B cell (primary cell): ENCODE measurements at regions not wholly inside any gene's neighbourhood (a gene's known extent, or its start where the extent isn't known, plus 50 kb on each side); places are given as distances from the start of the nearest gene placed in this dataset.

ENCODE experiments used
- ATAC-seq: fragments of 200-7000 bp; cut with Tn5 transposase; one replicate; pipeline ENCODE4 v1.10.0; 2021; ENCODE audit warnings: low read depth, mild to moderate bottlenecking, moderate number of reproducible peaks, moderate library complexity
- CTCF ChIA-PET: fragments of 350-600 bp; sonication (Branson Sonifier 250); formaldehyde crosslinking; loops from one replicate; lab custom pipeline; 2021; ENCODE audit warnings: antibody characterized with exemption, inconsistent platforms; lab: Charles Lee
- POLR2A ChIA-PET: fragments of 350-600 bp; sonication (Branson Sonifier 250); formaldehyde crosslinking; loops from one replicate; lab custom pipeline; 2021; ENCODE audit warnings: antibody characterized with exemption; lab: Charles Lee
- DNase-seq: peaks from one replicate; pipeline ENCODE4 v3.0.0; 2013
- H2AFZ ChIP-seq: 2 replicates; pipeline ENCODE4 v1.6.1; 2012; ENCODE audit warnings: mild to moderate bottlenecking, low read depth, low read length; ENCODE audit not compliant: insufficient read depth, poor library complexity, severe bottlenecking
- H3K27ac ChIP-seq, 2 donors: 1 replicate in 1 of 2; 2 replicates in 1 of 2; pipeline ENCODE4 v1.5.1; 2012 to 2013; ENCODE audit warnings: low read length in 2 of 2, mild to moderate bottlenecking in 2 of 2, moderate library complexity in 1 of 2
- H3K27me3 ChIP-seq, 4 experiments: fragments of 200-600 bp in 1 of 4; sonication (generic) in 1 of 4; replicated peaks in 1 of 4; 1 replicate in 2 of 4; 2 replicates in 2 of 4; pipeline versions ENCODE4 v1.6.1 to v1.7.0; 2013 to 2016; ENCODE audit warnings: low read length in 3 of 4, mild to moderate bottlenecking in 2 of 4, mixed read lengths in 1 of 4, moderate library complexity in 1 of 4; ENCODE audit not compliant: insufficient read depth in 4 of 4, control insufficient read depth in 3 of 4; ENCODE audit errors: control extremely low read depth in 1 of 4
- H3K36me3 ChIP-seq, 2 experiments: replicated peaks in 1 of 2; 1 replicate in 1 of 2; 2 replicates in 1 of 2; pipeline versions ENCODE4 v1.6.1 to v1.7.1; 2013; ENCODE audit warnings: low read length in 1 of 2; ENCODE audit not compliant: insufficient read depth in 2 of 2, control insufficient read depth in 1 of 2; ENCODE audit errors: control extremely low read depth in 1 of 2, extremely low read depth in 1 of 2
- H3K4me1 ChIP-seq, 2 donors: fragments of 200-600 bp in 1 of 2; sonication (generic) in 1 of 2; 1 replicate in 1 of 2; 2 replicates in 1 of 2; pipeline versions ENCODE4 v1.5.1 to v1.6.1; 2013 to 2017; ENCODE audit warnings: low read length in 2 of 2; ENCODE audit not compliant: control insufficient read depth in 2 of 2, insufficient read depth in 2 of 2
- H3K4me2 ChIP-seq: replicated peaks from 2 replicates; pipeline ENCODE3; 2012; ENCODE audit warnings: mild to moderate bottlenecking, low read depth, low read length; ENCODE audit not compliant: poor library complexity, severe bottlenecking
- H3K4me3 ChIP-seq, 5 experiments: fragments of 200-600 bp in 1 of 5; sonication (generic) in 1 of 5; 1 replicate in 3 of 5; 2 replicates in 2 of 5; pipeline versions ENCODE4 v1.5.1 to v1.7.0; 2011 to 2016; ENCODE audit warnings: low read length in 4 of 5, mild to moderate bottlenecking in 4 of 5, low read depth in 2 of 5, control low read depth in 1 of 5, moderate library complexity in 1 of 5; ENCODE audit not compliant: insufficient read depth in 1 of 5; ENCODE audit errors: control extremely low read depth in 1 of 5, extremely low read depth in 1 of 5
- H3K79me2 ChIP-seq: fragments of 200-600 bp; sonication (generic); one replicate; pipeline ENCODE4 v1.6.0; 2016; ENCODE audit warnings: low read length; ENCODE audit not compliant: control insufficient read depth, insufficient read depth
- H3K9ac ChIP-seq: fragments of 200-600 bp; sonication (generic); 2 replicates; pipeline ENCODE4 v1.6.1; 2017; ENCODE audit warnings: mild to moderate bottlenecking, low read length, moderate library complexity
- H3K9me3 ChIP-seq, 3 donors: one replicate each; pipeline versions ENCODE4 v1.6.1 to v1.7.1; 2013; ENCODE audit warnings: low read length in 2 of 3; ENCODE audit not compliant: control insufficient read depth in 2 of 3, insufficient read depth in 1 of 3; ENCODE audit errors: control extremely low read depth in 1 of 3
- H4K20me1 ChIP-seq: 2 replicates; pipeline ENCODE4 v1.6.0; 2012; ENCODE audit warnings: mild to moderate bottlenecking, low read length; ENCODE audit not compliant: insufficient read depth, control insufficient read depth, poor library complexity, severe bottlenecking
- H3K27ac Mint-ChIP-seq: one replicate; pipeline ENCODE4 v1.8.0; 2021; ENCODE audit warnings: mixed read lengths
- H3K27me3 Mint-ChIP-seq: one replicate; pipeline ENCODE4 v1.8.0; 2021; ENCODE audit warnings: mixed read lengths
- H3K4me1 Mint-ChIP-seq: one replicate; pipeline ENCODE4 v1.8.0; 2021; ENCODE audit warnings: mixed read lengths
- H3K4me3 Mint-ChIP-seq: one replicate; pipeline ENCODE4 v1.8.0; 2021; ENCODE audit warnings: mixed read lengths
- H3K9me3 Mint-ChIP-seq: one replicate; pipeline ENCODE4 v1.8.0; 2022; ENCODE audit warnings: mixed read lengths; ENCODE audit not compliant: insufficient read depth
- CTCF ChIP-seq: fragments of 200-600 bp; IDR thresholded peaks from one replicate; pipeline ENCODE4 v1.8.0; 2022; ENCODE audit warnings: antibody characterized with exemption, mild to moderate bottlenecking
- EZH2 ChIP-seq: IDR thresholded peaks from 2 replicates; pipeline ENCODE4 v1.6.1; 2012; ENCODE audit warnings: borderline replicate concordance, low read depth, mild to moderate bottlenecking, moderate library complexity, low read length; ENCODE audit not compliant: insufficient read depth, poor library complexity, severe bottlenecking
- WGBS: methylation state at CpG from one replicate; pipeline ENCODE4 v1.1.5; 2013; ENCODE audit warnings: missing lambda C conversion rate; ENCODE audit not compliant: insufficient coverage; 5-methylcytosine and 5-hydroxymethylcytosine counted together
- intact Hi-C: fragments of 100-400 bp; cut with micrococcal nuclease; formaldehyde crosslinking; loops from one replicate; pipeline ENCODE4 v1.10.0; 2022

- Histone ChIP-seq H3K27ac (no peak overlapping the region), H2AFZ (no peak overlapping the region), H3K9me3 (peaks cover 0 to 4% (median 0%) of the 10 kb centered on the region in 3 donors), H4K20me1 (no peaks in the 10 kb centered on the region), H3K36me3 (no peaks in the 10 kb centered on the region), H3K4me1 (no peaks in the 10 kb centered on the region), H3K4me3 (no peak overlapping the region), H3K79me2 (no peaks in the 10 kb centered on the region), H3K4me2 (no peak overlapping the region), H3K9ac (no peak overlapping the region), H3K27me3 (no peaks in the 10 kb centered on the region)
- H3K27ac Mint-ChIP-seq, result no peak overlapping the region
- intact Hi-C loops, result no loop called here
- TF ChIP-seq EZH2 (no peak), CTCF (no peak)
- H3K4me3 Mint-ChIP-seq, result no peak overlapping the region
- ChIA-PET CTCF (interaction anchor here (0.6 kb wide), 1 partner anchor 193 kb away, joined by 4 read pairs; no protein-coding TSS in a partner anchor), POLR2A (no interaction called here)
- no peaks in the 10 kb centered on the region for H3K9me3 Mint-ChIP-seq
- DNase-seq (no peak), ATAC-seq (no peak)
- no peaks in the 10 kb centered on the region for H3K4me1 Mint-ChIP-seq
- peaks cover 15% of the 10 kb centered on the region for H3K27me3 Mint-ChIP-seq
- WGBS, result 67% methylated on average over 3 of the region's 4 CpGs
These were observed 525.5 kb downstream of the MATN1 start for GRCh38 chr1:30197639-30198450.

DNA sequence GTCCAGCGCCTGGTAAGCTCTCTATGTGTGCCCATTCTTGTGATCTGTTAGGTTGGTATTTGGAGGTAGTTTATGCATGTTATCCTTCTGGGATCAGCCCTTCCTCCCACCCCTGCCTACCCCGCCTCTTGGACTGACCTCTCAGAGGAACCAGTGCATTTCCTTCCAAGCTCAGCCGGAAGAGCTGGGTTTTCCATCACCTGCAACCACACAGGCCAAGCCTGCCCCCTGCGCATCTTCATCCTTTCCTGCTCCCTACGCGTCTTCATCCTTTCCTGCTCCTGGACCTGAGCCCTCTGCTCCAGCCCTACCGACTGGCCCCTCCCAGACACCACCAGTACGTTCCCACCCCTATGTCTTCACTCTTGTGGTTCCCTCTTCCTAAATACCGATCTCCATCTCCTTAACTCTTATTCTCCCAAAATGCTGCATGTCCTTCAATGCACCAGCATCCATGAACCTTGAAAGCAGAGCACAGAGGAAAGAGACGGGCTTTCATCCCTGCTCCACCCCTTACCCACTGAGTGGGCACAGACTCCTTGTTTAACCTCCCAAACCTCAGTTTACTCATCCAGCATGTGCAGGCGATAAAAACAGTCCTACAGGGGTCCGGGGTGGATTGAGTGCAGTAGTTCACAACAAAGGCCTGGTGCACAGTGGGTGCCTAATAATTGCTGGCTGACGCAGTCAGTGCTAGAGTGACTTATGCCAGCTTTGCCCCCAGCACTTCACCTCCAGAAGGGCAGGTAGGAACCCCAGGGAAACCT, 526.3 kb downstream of the MATN1 start:
- H2AFZ ChIP-seq, result no peak overlapping the region
- no peaks in the 10 kb centered on the region for H3K36me3 ChIP-seq
- ChIA-PET CTCF (no interaction called here), POLR2A (no interaction called here)
- H4K20me1 ChIP-seq, result no peaks in the 10 kb centered on the region
- H3K4me1 ChIP-seq, result no peaks in the 10 kb centered on the region
- no peaks in the 10 kb centered on the region for H3K79me2 ChIP-seq
- ATAC-seq (no peak), DNase-seq (no peak)
- no peak overlapping the region for H3K9ac ChIP-seq
- no peak overlapping the region for H3K4me3 ChIP-seq
- no peaks in the 10 kb centered on the region for H3K27me3 ChIP-seq
- H3K9me3 ChIP-seq, result peaks cover 0 to 4% (median 0%) of the 10 kb centered on the region in 3 donors
- H3K27ac ChIP-seq, result no peak overlapping the region
- H3K9me3 Mint-ChIP-seq, result no peaks in the 10 kb centered on the region
- peaks cover 15% of the 10 kb centered on the region for H3K27me3 Mint-ChIP-seq
- no peak overlapping the region for H3K4me2 ChIP-seq
- intact Hi-C loops, result no loop called here
- WGBS, result 53% methylated on average over 12 of the region's 13 CpGs
- no peak overlapping the region for H3K27ac Mint-ChIP-seq
- no peak overlapping the region for H3K4me3 Mint-ChIP-seq
- no peaks in the 10 kb centered on the region for H3K4me1 Mint-ChIP-seq
- TF ChIP-seq CTCF (no peak), EZH2 (no peak)
